ENCODE measurements at regions not wholly inside any gene's neighbourhood (a gene's known extent, or its start where the extent isn't known, plus 50 kb on each side); places are given as distances from the start of the nearest gene placed in this dataset.

GRCh38 chrX:8868906-8869305, 67.7 kb upstream of the FAM9A start:
- no peak for DNase-seq

GRCh38 chrX:8868070-8868773, 67.0 kb upstream of the FAM9A start:
- DNase-seq, result no peak

DNA sequence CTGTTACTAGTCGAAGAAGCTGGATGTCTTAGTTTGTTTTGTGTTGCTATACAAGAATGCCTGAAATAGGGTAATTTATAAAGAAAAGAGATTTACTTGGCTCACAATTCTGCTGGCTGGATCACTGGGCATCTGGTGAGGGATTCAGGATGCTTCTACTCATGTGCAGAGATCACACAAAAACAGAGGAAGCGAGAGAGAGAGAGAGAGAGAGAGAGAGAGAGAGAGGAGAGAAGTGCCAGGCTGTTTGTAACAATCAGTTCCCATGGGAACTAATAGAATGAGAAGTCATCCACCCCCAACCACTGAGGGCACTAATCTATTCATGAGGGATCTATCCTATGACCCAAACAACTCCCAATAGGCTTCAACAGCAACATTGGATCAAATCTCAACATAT, 66.2 kb upstream of the FAM9A start:
- no peak for DNase-seq

GRCh38 chrX:8864161-8864560, 63.0 kb upstream of the FAM9A start:
- no peak for DNase-seq

DNA sequence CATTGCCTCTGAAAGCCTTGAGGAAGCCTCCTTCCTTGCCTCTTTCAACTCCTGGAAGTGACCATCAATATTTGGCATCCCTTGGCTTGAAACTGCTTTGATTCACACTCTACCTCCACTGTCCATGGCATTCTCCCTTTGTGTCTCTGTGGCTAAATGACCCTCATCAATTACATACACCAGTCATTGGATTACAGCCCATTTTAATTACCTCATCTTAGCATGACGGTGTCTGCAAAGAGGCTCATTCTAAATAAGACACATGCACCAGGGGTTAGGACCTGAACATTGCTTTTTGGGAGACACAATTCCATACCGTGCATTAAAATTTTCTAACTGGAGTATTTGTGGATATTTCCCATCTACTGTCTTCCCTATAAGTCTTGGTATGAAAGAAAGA, 60.7 kb upstream of the FAM9A start:
- DNase-seq, result no peak

DNA sequence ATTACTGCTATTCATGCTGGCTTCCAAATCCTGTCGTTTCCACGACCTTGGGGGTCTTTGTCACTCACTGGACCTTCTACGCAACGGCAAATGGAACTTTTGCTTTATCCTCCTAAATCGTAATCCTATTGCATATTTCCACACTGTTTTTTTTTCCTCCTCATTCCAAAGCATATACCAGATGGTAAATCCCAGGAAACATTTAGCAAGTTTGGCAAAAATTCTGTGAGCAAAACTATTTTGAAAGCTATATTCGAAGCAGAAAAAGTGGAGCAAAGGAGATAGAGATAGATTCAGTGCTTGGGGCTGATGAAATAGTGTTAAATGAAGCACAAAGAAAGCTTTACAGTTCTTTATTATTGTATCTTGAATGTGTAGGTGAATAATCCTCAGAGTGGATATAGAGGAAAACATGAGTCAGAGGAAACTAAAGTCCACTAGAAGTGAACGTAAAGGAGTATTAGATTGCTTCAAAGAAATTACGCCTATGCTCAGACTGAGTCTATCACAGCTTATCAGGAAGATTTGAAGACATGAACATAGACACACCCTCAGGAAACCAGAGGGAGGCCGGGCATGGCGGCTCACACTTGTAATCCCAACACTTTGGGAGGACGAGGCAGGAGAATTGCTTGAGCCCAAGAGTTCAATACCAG, 50.2 kb upstream of the FAM9A start:
- DNase-seq, result no peak

Data from NCI-H1694 treated with DMSO at 0.1 percent for 48 hours (cell line).